Activated CD8-positive, alpha-beta T cell treated with anti-CD3 and anti-CD28 coated beads for 36 hours (primary cell): ENCODE measurements at regions not wholly inside any gene's neighbourhood (a gene's known extent, or its start where the extent isn't known, plus 50 kb on each side); places are given as distances from the start of the nearest gene placed in this dataset.

Source experiments
- ATAC-seq: fragments of 200-7000 bp; cut with Tn5 transposase; one replicate; pipeline ENCODE4 v1.10.0; 2021; ENCODE audit warnings: mild to moderate bottlenecking, moderate library complexity
- CTCF ChIA-PET: fragments of 350-600 bp; sonication (Branson Sonifier 250); formaldehyde crosslinking; loops from one replicate; lab custom pipeline; 2021; ENCODE audit warnings: antibody characterized with exemption; lab: Charles Lee
- POLR2A ChIA-PET: fragments of 350-600 bp; sonication (Branson Sonifier 250); formaldehyde crosslinking; loops from one replicate; lab custom pipeline; 2021; ENCODE audit warnings: antibody characterized with exemption; lab: Charles Lee
- DNase-seq: peaks from one replicate; pipeline ENCODE4 v3.0.0-alpha.2; 2020
- H3K27ac Mint-ChIP-seq: one replicate; pipeline ENCODE4 v1.8.0; 2021; ENCODE audit warnings: mild to moderate bottlenecking, mixed read lengths
- H3K27me3 Mint-ChIP-seq: one replicate; pipeline ENCODE4 v1.8.0; 2021; ENCODE audit warnings: mixed read lengths
- H3K36me3 Mint-ChIP-seq: one replicate; pipeline ENCODE4 v1.8.0; 2021; ENCODE audit warnings: low read depth, mixed read lengths
- H3K4me1 Mint-ChIP-seq: one replicate; pipeline ENCODE4 v1.8.0; 2021; ENCODE audit warnings: low read depth, mixed read lengths
- H3K4me3 Mint-ChIP-seq: one replicate; pipeline ENCODE4 v1.8.0; 2021; ENCODE audit warnings: mild to moderate bottlenecking, moderate library complexity, mixed read lengths
- H3K9me3 Mint-ChIP-seq: one replicate; pipeline ENCODE4 v1.8.0; 2021; ENCODE audit warnings: mixed read lengths
- CTCF ChIP-seq: fragments of 200-600 bp; IDR thresholded peaks from one replicate; pipeline ENCODE4 v1.8.0; 2022; ENCODE audit warnings: antibody characterized with exemption, mild to moderate bottlenecking
- intact Hi-C: fragments of 100-400 bp; cut with micrococcal nuclease; formaldehyde crosslinking; loops from one replicate; pipeline ENCODE4 v1.10.0; 2022

- Mint-ChIP-seq H3K4me3 (no peak overlapping the region), H3K27me3 (no peaks in the 10 kb centered on the region), H3K27ac (no peak overlapping the region), H3K36me3 (no peaks in the 10 kb centered on the region), H3K4me1 (no peaks in the 10 kb centered on the region), H3K9me3 (no peaks in the 10 kb centered on the region)
- ATAC-seq (no peak), DNase-seq (no peak)
- TF ChIP-seq CTCF: no peak
- CTCF ChIA-PET: no interaction called here
- POLR2A ChIA-PET: no interaction called here
- intact Hi-C loops: no loop called here
Observed at GRCh38 chr5:128637031-128637430, 99.0 kb upstream of the FBN2 start.

GRCh38 chr5:128641861-128642260 lies 103.8 kb upstream of the FBN2 start:
- H3K36me3 Mint-ChIP-seq: no peaks in the 10 kb centered on the region
- no peak for ATAC-seq
- no peaks in the 10 kb centered on the region for H3K9me3 Mint-ChIP-seq

GRCh38 chr5:128644863-128645262 lies 106.8 kb upstream of the FBN2 start:
- ChIA-PET CTCF (no interaction called here), POLR2A (no interaction called here)
- no peaks in the 10 kb centered on the region for H3K4me1 Mint-ChIP-seq
- no peak overlapping the region for H3K4me3 Mint-ChIP-seq
- intact Hi-C loops: no loop called here
- no peak for ATAC-seq
- H3K27me3 Mint-ChIP-seq: no peaks in the 10 kb centered on the region
- no peaks in the 10 kb centered on the region for H3K9me3 Mint-ChIP-seq
- H3K27ac Mint-ChIP-seq: no peak overlapping the region
- TF ChIP-seq CTCF: no peak
- DNase-seq: no peak
- no peaks in the 10 kb centered on the region for H3K36me3 Mint-ChIP-seq

More at GRCh38 chr5:128641861-128642260, 103.8 kb upstream of the FBN2 start:
- TF ChIP-seq CTCF: no peak
- CTCF ChIA-PET: no interaction called here
- H3K4me3 Mint-ChIP-seq: no peak overlapping the region
- POLR2A ChIA-PET: no interaction called here
- intact Hi-C loops: no loop called here
- DNase-seq: no peak
- no peak overlapping the region for H3K27ac Mint-ChIP-seq
- H3K27me3 Mint-ChIP-seq: no peaks in the 10 kb centered on the region
- no peaks in the 10 kb centered on the region for H3K4me1 Mint-ChIP-seq

GRCh38 chr5:128645581-128645980 lies 107.5 kb upstream of the FBN2 start:
- Mint-ChIP-seq H3K36me3 (no peaks in the 10 kb centered on the region), H3K4me3 (no peak overlapping the region), H3K4me1 (no peaks in the 10 kb centered on the region), H3K27me3 (no peaks in the 10 kb centered on the region), H3K27ac (no peak overlapping the region), H3K9me3 (no peaks in the 10 kb centered on the region)
- DNase-seq (no peak), ATAC-seq (no peak)
- ChIA-PET CTCF (no interaction called here), POLR2A (no interaction called here)
- TF ChIP-seq CTCF: no peak
- intact Hi-C loops: no loop called here

GRCh38 chr5:128646176-128646575 lies 108.1 kb upstream of the FBN2 start:
- no peak overlapping the region for H3K4me3 Mint-ChIP-seq
- intact Hi-C loops: no loop called here
- CTCF ChIA-PET: no interaction called here
- no peak for ATAC-seq
- H3K27me3 Mint-ChIP-seq: no peaks in the 10 kb centered on the region
- H3K9me3 Mint-ChIP-seq: no peaks in the 10 kb centered on the region
- no peaks in the 10 kb centered on the region for H3K4me1 Mint-ChIP-seq
- H3K36me3 Mint-ChIP-seq: no peaks in the 10 kb centered on the region
- no peak for TF ChIP-seq CTCF
- no peak overlapping the region for H3K27ac Mint-ChIP-seq
- POLR2A ChIA-PET: no interaction called here
- DNase-seq: no peak
